ENCODE measurements at regions not wholly inside any gene's neighbourhood (a gene's known extent, or its start where the extent isn't known, plus 50 kb on each side); places are given as distances from the start of the nearest gene placed in this dataset.
A peak's percentile ranks its signal among the peaks of the same experiment; 100 is the strongest.
"Not testable (repeated sequence)": the region's sequence is repeated elsewhere in the genome, so short reads cannot be mapped to it uniquely, and the experiment has no call there.

- no peak for DNase-seq (ENCODE audit: low read depth)
These were observed 461.0 kb downstream of the GXYLT1 start for GRCh38 chr12:41683513-41684240.

- no peak for DNase-seq (ENCODE audit: low read depth)
These were observed 461.7 kb downstream of the GXYLT1 start for GRCh38 chr12:41683023-41683422.

GRCh38 chr12:41681898-41682297 is 462.8 kb downstream of the GXYLT1 start:
- no peak for DNase-seq (ENCODE audit: low read depth)

GRCh38 chr12:41680155-41680554 is 464.5 kb downstream of the GXYLT1 start:
- DNase-seq (ENCODE audit: low read depth): no peak

- DNase-seq (ENCODE audit: low read depth): peak; percentile 12
These were observed 475.6 kb downstream of the PDZRN4 start for GRCh38 chr12:41663598-41664265.

GRCh38 chr12:41661141-41661765 is 473.1 kb downstream of the PDZRN4 start:
- DNase-seq (ENCODE audit: low read depth): no peak

- DNase-seq (ENCODE audit: low read depth): no peak
These were observed 468.3 kb downstream of the PDZRN4 start for GRCh38 chr12:41656454-41656853.

- DNase-seq (ENCODE audit: low read depth): no peak
These were observed 465.5 kb downstream of the PDZRN4 start for GRCh38 chr12:41653386-41654326.

- DNase-seq (ENCODE audit: low read depth): no peak
These were observed 464.9 kb downstream of the PDZRN4 start for GRCh38 chr12:41652981-41653380.

GRCh38 chr12:41645624-41646023 is 457.5 kb downstream of the PDZRN4 start:
- no peak for DNase-seq (ENCODE audit: low read depth)

- DNase-seq (ENCODE audit: low read depth): not testable (repeated sequence)
These were observed 454.7 kb downstream of the PDZRN4 start for GRCh38 chr12:41642808-41643207.

GRCh38 chr12:41636653-41637052 is 448.5 kb downstream of the PDZRN4 start:
- DNase-seq (ENCODE audit: low read depth): no peak

- DNase-seq (ENCODE audit: low read depth): no peak
These were observed 447.7 kb downstream of the PDZRN4 start for GRCh38 chr12:41635626-41636364.

- no peak for DNase-seq (ENCODE audit: low read depth)
These were observed 446.0 kb downstream of the PDZRN4 start for GRCh38 chr12:41634091-41634490.

- DNase-seq (ENCODE audit: low read depth): no peak
These were observed 441.5 kb downstream of the PDZRN4 start for GRCh38 chr12:41629611-41630010.

- DNase-seq (ENCODE audit: low read depth): no peak
These were observed 439.4 kb downstream of the PDZRN4 start for GRCh38 chr12:41627476-41627875.

GRCh38 chr12:41624571-41624970 is 436.5 kb downstream of the PDZRN4 start:
- no peak for DNase-seq (ENCODE audit: low read depth)
